Upper lobe of left lung (tissue), 6 donors: ENCODE measurements at regions not wholly inside any gene's neighbourhood (a gene's known extent, or its start where the extent isn't known, plus 50 kb on each side); places are given as distances from the start of the nearest gene placed in this dataset.

ENCODE experiments used
- ATAC-seq, 2 donors: fragments of 200-7000 bp; cut with Tn5 transposase; one replicate each; pipeline ENCODE4 v1.9.1; 2022; ENCODE audit warnings: mild to moderate bottlenecking in 2 of 2, moderate library complexity in 2 of 2; ENCODE audit not compliant: low FRiP score in 2 of 2
- DNase-seq, 2 donors: peaks; one replicate each; pipeline ENCODE4 v3.0.0-alpha.2; 2019 to 2020
- H3K27ac ChIP-seq, 4 donors: fragments of 200-600 bp; sonication (generic); one replicate each; pipeline ENCODE4 v1.5.1; 2016 to 2019
- H3K27me3 ChIP-seq, 4 donors: fragments of 200-600 bp; sonication (generic); one replicate each; pipeline ENCODE4 v1.5.1; 2017 to 2019
- H3K36me3 ChIP-seq, 4 donors: fragments of 200-600 bp; sonication (generic); one replicate each; pipeline ENCODE4 v1.5.1; 2016 to 2019
- H3K4me1 ChIP-seq, 4 donors: fragments of 200-600 bp; sonication (generic); one replicate each; pipeline ENCODE4 v1.5.1; 2018 to 2019
- H3K4me3 ChIP-seq, 4 donors: fragments of 200-600 bp; sonication (generic); one replicate each; pipeline ENCODE4 v1.5.1; 2017 to 2019; ENCODE audit warnings: mild to moderate bottlenecking in 2 of 4, moderate library complexity in 1 of 4
- H3K9me3 ChIP-seq, 4 donors: fragments of 200-600 bp; sonication (generic); one replicate each; pipeline ENCODE4 v1.5.1; 2018 to 2019
- CTCF ChIP-seq, 6 experiments: fragments of 450-650 bp in 4 of 6; fragments of 200-600 bp in 2 of 6; sonication (generic) in 2 of 6; IDR thresholded peaks; one replicate each; pipeline ENCODE4 v1.5.1; 2016 to 2019; ENCODE audit warnings: antibody characterized with exemption in 6 of 6
- EP300 ChIP-seq, 4 donors: sonication (generic); formaldehyde crosslinking; IDR thresholded peaks; one replicate each; pipeline ENCODE4 v1.5.1; 2017; ENCODE audit warnings: antibody characterized with exemption in 4 of 4, control low read depth in 2 of 4
- POLR2A ChIP-seq, 4 donors: fragments of 450-650 bp; IDR thresholded peaks; one replicate each; pipeline ENCODE4 v1.5.1; 2016 to 2017; ENCODE audit warnings: antibody characterized with exemption in 4 of 4, mild to moderate bottlenecking in 2 of 4
- POLR2AphosphoS5 ChIP-seq, 2 donors: sonication (generic); formaldehyde crosslinking; IDR thresholded peaks; one replicate each; pipeline ENCODE4 v1.5.1; 2017; ENCODE audit warnings: antibody characterized with exemption in 2 of 2
- WGBS, 2 donors: methylation state at CpG; one replicate each; pipeline ENCODE4 v1.1.5; 2017 to 2018; 5-methylcytosine and 5-hydroxymethylcytosine counted together
- donor health status: DM: no; HTN: no; CAD: no; lungs with moderate emphysema.
- donor health status: DM: no; HTN: yes; CAD: no; lungs with severe emphysema.

DNA sequence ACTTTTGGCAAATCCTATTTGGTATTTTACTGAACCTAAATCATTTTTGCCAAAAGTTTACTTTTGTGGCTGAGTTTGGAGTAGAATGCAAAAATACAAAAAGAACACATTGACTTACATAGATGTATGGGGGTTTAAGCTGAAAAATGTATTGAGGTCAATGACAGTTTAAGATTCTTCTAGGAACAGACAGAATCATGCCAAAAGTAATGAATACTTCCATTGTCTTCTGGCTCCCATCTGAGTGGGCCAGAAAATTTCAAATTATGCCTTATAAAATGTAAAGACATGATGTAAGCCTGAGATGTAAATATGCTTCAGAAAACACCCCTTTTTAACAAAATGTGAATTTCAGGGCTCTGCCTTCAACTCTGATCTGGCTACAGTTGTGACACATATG lies 375.1 kb upstream of the DPH6 start:
- no peak overlapping the region for H3K4me3 ChIP-seq
- no peaks in the 10 kb centered on the region for H3K4me1 ChIP-seq
- no peaks in the 10 kb centered on the region for H3K9me3 ChIP-seq
- H3K36me3 ChIP-seq = no peaks in the 10 kb centered on the region
- TF ChIP-seq POLR2AphosphoS5 (IDR thresholded peaks at IDR 0.05) (no peak), CTCF (IDR thresholded peaks at IDR 0.05) (no peak), POLR2A (IDR thresholded peaks at IDR 0.05) (no peak), EP300 (IDR thresholded peaks at IDR 0.05) (no peak)
- no peak overlapping the region for H3K27ac ChIP-seq
- DNase-seq (no peak), ATAC-seq (no peak)
- no peaks in the 10 kb centered on the region for H3K27me3 ChIP-seq

DNA sequence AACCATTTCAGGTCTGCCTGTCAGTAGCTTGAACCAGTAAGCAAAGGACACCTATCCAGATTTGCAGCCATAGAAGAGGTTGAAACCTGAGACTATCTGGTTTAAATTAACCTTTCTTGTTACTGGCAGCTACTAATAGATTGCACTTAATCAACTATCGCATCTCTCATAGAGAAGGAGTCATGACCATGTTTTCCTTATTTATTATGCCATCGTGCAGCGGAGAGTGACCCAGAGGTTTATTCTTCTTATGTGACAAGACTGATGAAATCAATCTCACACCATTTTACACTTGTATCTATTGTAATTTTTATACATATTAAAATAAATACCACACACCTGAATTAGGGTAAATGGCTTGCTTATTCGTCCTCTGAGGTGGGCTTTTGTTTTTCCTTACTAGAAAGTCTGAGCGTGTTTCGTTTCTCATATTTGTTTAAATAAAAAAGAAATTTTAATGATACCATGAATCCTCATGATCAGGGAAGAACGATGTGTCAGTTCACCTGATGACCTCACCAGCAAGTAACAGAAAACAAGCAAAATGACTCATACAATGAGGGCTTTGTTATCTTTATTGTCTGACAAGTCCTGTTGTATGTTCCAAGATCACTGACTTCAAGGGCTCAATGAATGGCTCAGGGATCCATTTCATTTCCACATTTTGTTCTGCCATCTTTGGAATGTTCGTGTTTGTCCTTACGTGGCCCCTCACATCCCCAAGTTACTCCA lies 379.5 kb upstream of the DPH6 start:
- H3K4me3 ChIP-seq = no peak overlapping the region
- WGBS, 2 donors = 88 to 95% methylated on average over 9 of the region's 9 CpGs
- TF ChIP-seq POLR2AphosphoS5 (IDR thresholded peaks at IDR 0.05) (no peak), CTCF (IDR thresholded peaks at IDR 0.05) (no peak), POLR2A (IDR thresholded peaks at IDR 0.05) (no peak)

DNA sequence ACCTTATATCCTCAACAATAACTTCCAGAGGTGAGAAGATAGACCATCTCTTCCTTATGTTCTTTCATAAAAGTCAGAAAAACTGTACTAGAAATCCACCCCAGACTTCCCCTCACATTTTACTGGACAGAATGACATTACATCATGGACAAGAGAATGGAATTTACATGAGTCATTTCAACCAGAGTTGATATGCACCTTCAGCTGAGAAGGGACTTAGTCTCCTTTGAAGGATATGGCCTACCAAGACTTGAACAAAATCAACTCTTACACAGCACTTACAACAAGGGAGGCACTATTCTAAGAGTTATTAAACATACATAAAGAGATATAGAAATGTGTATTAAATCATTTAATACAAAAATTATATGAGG lies 380.0 kb upstream of the DPH6 start:
- no peak for TF ChIP-seq POLR2AphosphoS5 (IDR thresholded peaks at IDR 0.05)
- no peak for TF ChIP-seq POLR2A (IDR thresholded peaks at IDR 0.05)
- no peak for TF ChIP-seq CTCF (IDR thresholded peaks at IDR 0.05)
- no peak for TF ChIP-seq EP300 (IDR thresholded peaks at IDR 0.05)
- DNase-seq (no peak), ATAC-seq (no peak)
- no peaks in the 10 kb centered on the region for H3K36me3 ChIP-seq
- H3K9me3 ChIP-seq = no peaks in the 10 kb centered on the region
- no peaks in the 10 kb centered on the region for H3K4me1 ChIP-seq
- H3K4me3 ChIP-seq = no peak overlapping the region
- no peak overlapping the region for H3K27ac ChIP-seq
- H3K27me3 ChIP-seq = no peaks in the 10 kb centered on the region

More for the DNA sequence above, 379.5 kb upstream of the DPH6 start:
- ATAC-seq (no peak), DNase-seq (no peak)
- H3K9me3 ChIP-seq = no peaks in the 10 kb centered on the region
- no peak overlapping the region for H3K27ac ChIP-seq
- H3K36me3 ChIP-seq = no peaks in the 10 kb centered on the region
- H3K4me1 ChIP-seq = no peaks in the 10 kb centered on the region
- no peaks in the 10 kb centered on the region for H3K27me3 ChIP-seq

GRCh38 chr15:35928847-35929246 lies 382.9 kb upstream of the DPH6 start:
- H3K36me3 ChIP-seq = no peaks in the 10 kb centered on the region
- no peaks in the 10 kb centered on the region for H3K9me3 ChIP-seq
- ATAC-seq = no peak
- no peaks in the 10 kb centered on the region for H3K4me1 ChIP-seq
- no peak for DNase-seq
- no peak overlapping the region for H3K4me3 ChIP-seq
- WGBS, 2 donors = 76 to 90% methylated on average over 2 of the region's 2 CpGs
- no peaks in the 10 kb centered on the region for H3K27me3 ChIP-seq
- TF ChIP-seq CTCF (IDR thresholded peaks at IDR 0.05) = no peak
- no peak for TF ChIP-seq POLR2AphosphoS5 (IDR thresholded peaks at IDR 0.05)
- TF ChIP-seq EP300 (IDR thresholded peaks at IDR 0.05) = no peak
- TF ChIP-seq POLR2A (IDR thresholded peaks at IDR 0.05) = no peak
- H3K27ac ChIP-seq = no peak overlapping the region

- no peaks in the 10 kb centered on the region for H3K4me1 ChIP-seq
- 46 to 89% methylated on average over 4 of the region's 4 CpGs for WGBS, 2 donors
- TF ChIP-seq CTCF (IDR thresholded peaks at IDR 0.05) (no peak), EP300 (IDR thresholded peaks at IDR 0.05) (no peak), POLR2AphosphoS5 (IDR thresholded peaks at IDR 0.05) (no peak), POLR2A (IDR thresholded peaks at IDR 0.05) (no peak)
Observed at GRCh38 chr15:35929740-35930444, 383.9 kb upstream of the DPH6 start.

More at GRCh38 chr15:35929740-35930444, 383.9 kb upstream of the DPH6 start:
- DNase-seq (no peak), ATAC-seq (no peak)
- Histone ChIP-seq H3K9me3 (no peaks in the 10 kb centered on the region), H3K36me3 (no peaks in the 10 kb centered on the region), H3K27ac (no peak overlapping the region), H3K4me3 (no peak overlapping the region), H3K27me3 (no peaks in the 10 kb centered on the region)
